Neuronal stem cell (in vitro differentiated cells): ENCODE measurements at regions not wholly inside any gene's neighbourhood (a gene's known extent, or its start where the extent isn't known, plus 50 kb on each side); places are given as distances from the start of the nearest gene placed in this dataset.

Source experiments
- DNase-seq: peaks from one replicate; pipeline ENCODE4 v3.0.0-alpha.2; 2013; ENCODE audit warnings: low spot score
- H2AFZ ChIP-seq: one replicate; pipeline ENCODE4 v1.6.1; 2013; ENCODE audit warnings: mild to moderate bottlenecking, low read length, inconsistent platforms
- H2AK5ac ChIP-seq: 2 replicates; pipeline ENCODE4 v1.6.1; 2013; ENCODE audit warnings: low read depth, mild to moderate bottlenecking, inconsistent platforms, low read length, moderate library complexity, mixed read lengths
- H2BK120ac ChIP-seq: 2 replicates; pipeline ENCODE4 v1.6.1; 2013; ENCODE audit warnings: low read depth, mild to moderate bottlenecking, inconsistent platforms, low read length, moderate library complexity, mixed read lengths
- H2BK12ac ChIP-seq: one replicate; pipeline ENCODE4 v1.6.1; 2013; ENCODE audit warnings: low read length, inconsistent platforms
- H2BK15ac ChIP-seq: 2 replicates; pipeline ENCODE4 v1.6.1; 2013; ENCODE audit warnings: mild to moderate bottlenecking, low read length, inconsistent platforms, mixed read lengths
- H2BK5ac ChIP-seq: one replicate; pipeline ENCODE4 v1.6.1; 2013; ENCODE audit warnings: inconsistent platforms, mild to moderate bottlenecking, low read length, moderate library complexity
- H3K14ac ChIP-seq: one replicate; pipeline ENCODE4 v1.6.1; 2013; ENCODE audit warnings: low read length, inconsistent platforms
- H3K18ac ChIP-seq: 2 replicates; pipeline ENCODE4 v1.6.1; 2013; ENCODE audit warnings: low read length, inconsistent platforms
- H3K23ac ChIP-seq: 2 replicates; pipeline ENCODE4 v1.6.1; 2013; ENCODE audit warnings: low read depth, mild to moderate bottlenecking, mixed read lengths, low read length, inconsistent platforms; ENCODE audit not compliant: poor library complexity
- H3K27ac ChIP-seq: replicated peaks from 3 replicates; pipeline ENCODE4 v1.5.1; 2013; ENCODE audit warnings: low read length, inconsistent platforms
- H3K27me3 ChIP-seq, 3 experiments: 2 replicates each; pipeline ENCODE4 v1.6.1; 2013; ENCODE audit warnings: low read length in 3 of 3, mild to moderate bottlenecking in 2 of 3, inconsistent platforms in 1 of 3, low read depth in 1 of 3, mixed read lengths in 1 of 3, moderate library complexity in 1 of 3; ENCODE audit not compliant: control insufficient read depth in 3 of 3, insufficient read depth in 3 of 3
- H3K36me3 ChIP-seq, 2 donors: replicated peaks in 1 of 2; 2 replicates each; pipeline ENCODE4 v1.6.1; 2013; ENCODE audit warnings: low read length in 2 of 2; ENCODE audit not compliant: control insufficient read depth in 2 of 2, insufficient read depth in 2 of 2
- H3K4ac ChIP-seq: 2 replicates; pipeline ENCODE4 v1.6.1; 2013; ENCODE audit warnings: inconsistent platforms, mild to moderate bottlenecking, low read length, moderate library complexity
- H3K4me1 ChIP-seq, 2 donors: 1 replicate in 1 of 2; 2 replicates in 1 of 2; pipeline ENCODE4 v1.6.1; 2013; ENCODE audit warnings: low read length in 2 of 2, low read depth in 1 of 2; ENCODE audit not compliant: control insufficient read depth in 2 of 2, insufficient read depth in 1 of 2
- H3K4me2 ChIP-seq: one replicate; pipeline ENCODE4 v1.6.1; 2013; ENCODE audit warnings: mild to moderate bottlenecking, low read length, inconsistent platforms; ENCODE audit not compliant: insufficient read depth, poor library complexity, severe bottlenecking
- H3K4me3 ChIP-seq, 2 donors: 2 replicates each; pipeline ENCODE4 v1.5.1; 2013; ENCODE audit warnings: low read length in 2 of 2, mild to moderate bottlenecking in 2 of 2, inconsistent platforms in 1 of 2, moderate library complexity in 1 of 2
- H3K79me1 ChIP-seq: one replicate; pipeline ENCODE4 v1.6.1; 2013; ENCODE audit warnings: low read depth, mild to moderate bottlenecking, inconsistent platforms, low read length, moderate library complexity
- H3K9ac ChIP-seq: one replicate; pipeline ENCODE4 v1.6.1; 2013; ENCODE audit warnings: mild to moderate bottlenecking, low read depth, low read length, inconsistent platforms; ENCODE audit not compliant: poor library complexity
- H3K9me3 ChIP-seq, 2 donors: replicated peaks in 1 of 2; 2 replicates each; pipeline versions ENCODE3 to v1.6.1; 2013; ENCODE audit warnings: low read length in 2 of 2, mild to moderate bottlenecking in 2 of 2, inconsistent platforms in 1 of 2, low read depth in 1 of 2, mixed read lengths in 1 of 2, moderate library complexity in 1 of 2; ENCODE audit not compliant: control insufficient read depth in 2 of 2, insufficient read depth in 1 of 2
- H4K8ac ChIP-seq: one replicate; pipeline ENCODE4 v1.6.1; 2013; ENCODE audit warnings: low read depth, mild to moderate bottlenecking, inconsistent platforms, low read length, moderate library complexity
- H4K91ac ChIP-seq: one replicate; pipeline ENCODE4 v1.6.1; 2013; ENCODE audit warnings: low read length, low read depth, mild to moderate bottlenecking, inconsistent platforms; ENCODE audit not compliant: poor library complexity
- WGBS, 2 donors: extraction: QIAGEN DNeasy Blood & Tissue Kit; methylation state at CpG; one replicate each; pipeline ENCODE4 v1.1.7; 2013; ENCODE audit warnings: missing lambda C conversion rate in 2 of 2, mixed read lengths in 1 of 2; ENCODE audit not compliant: insufficient read length in 2 of 2, insufficient replicate concordance in 1 of 2; ENCODE audit errors: extremely low coverage in 2 of 2; 5-methylcytosine and 5-hydroxymethylcytosine counted together

DNA sequence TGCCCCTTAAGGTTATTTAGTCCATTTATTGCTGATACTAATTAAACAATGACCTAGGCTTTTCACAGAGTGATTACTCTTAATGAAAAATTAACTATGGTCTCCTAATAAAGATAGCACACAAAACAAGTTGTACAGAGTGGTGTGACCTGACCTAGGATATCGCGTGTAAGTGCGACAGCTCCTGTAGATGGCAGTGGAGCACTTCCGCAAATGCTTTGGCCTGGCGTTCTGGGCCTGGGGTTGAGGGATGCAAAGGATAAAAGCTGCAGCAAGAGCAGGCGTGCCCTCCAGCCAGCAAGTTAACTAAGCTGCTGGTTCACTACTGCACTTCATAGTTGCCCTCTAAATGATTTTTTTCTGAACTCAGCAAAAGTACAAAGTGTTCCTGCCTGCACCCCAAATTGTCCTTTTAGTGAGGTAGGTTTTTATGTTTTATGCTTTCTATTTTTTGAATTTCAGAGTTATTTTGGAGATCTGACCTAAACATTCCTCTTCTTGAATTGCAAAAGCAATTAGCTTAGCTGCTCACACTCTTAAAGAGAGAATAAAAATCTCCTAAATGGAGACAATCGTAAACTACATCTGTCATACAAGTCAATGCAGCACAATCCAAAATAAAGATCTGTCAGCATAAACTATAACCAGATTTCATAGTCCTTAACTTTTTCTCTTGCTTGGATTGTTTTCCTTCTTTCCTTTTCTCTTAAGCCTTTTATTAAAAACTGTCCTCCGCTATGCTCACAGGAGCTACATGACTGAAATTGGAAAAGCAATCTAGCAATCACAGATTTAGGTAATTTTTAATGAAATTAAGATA lies 379.6 kb downstream of the LRIG3 start:
- Histone ChIP-seq H3K79me1 (no peaks in the 10 kb centered on the region), H2BK5ac (no peak overlapping the region), H2BK120ac (no peak overlapping the region), H3K14ac (no peak overlapping the region), H4K8ac (no peak overlapping the region), H3K4me2 (no peak overlapping the region), H2AFZ (no peak overlapping the region), H3K36me3 (no peaks in the 10 kb centered on the region), H3K9ac (no peak overlapping the region), H2BK15ac (no peak overlapping the region), H3K27me3 (no peaks in the 10 kb centered on the region), H3K27ac (no peak overlapping the region), H2AK5ac (no peak overlapping the region), H3K4me3 (no peak overlapping the region), H2BK12ac (no peak overlapping the region), H3K4me1 (no peaks in the 10 kb centered on the region), H3K18ac (no peak overlapping the region), H3K23ac (no peak overlapping the region), H3K4ac (no peak overlapping the region), H3K9me3 (peaks cover 0 to 1% of the 10 kb centered on the region in 2 donors), H4K91ac (no peak overlapping the region)
- peak; percentile 74 for DNase-seq
- WGBS, 2 donors, result no CpG with 5 or more reads among the region's 8 CpGs

DNA sequence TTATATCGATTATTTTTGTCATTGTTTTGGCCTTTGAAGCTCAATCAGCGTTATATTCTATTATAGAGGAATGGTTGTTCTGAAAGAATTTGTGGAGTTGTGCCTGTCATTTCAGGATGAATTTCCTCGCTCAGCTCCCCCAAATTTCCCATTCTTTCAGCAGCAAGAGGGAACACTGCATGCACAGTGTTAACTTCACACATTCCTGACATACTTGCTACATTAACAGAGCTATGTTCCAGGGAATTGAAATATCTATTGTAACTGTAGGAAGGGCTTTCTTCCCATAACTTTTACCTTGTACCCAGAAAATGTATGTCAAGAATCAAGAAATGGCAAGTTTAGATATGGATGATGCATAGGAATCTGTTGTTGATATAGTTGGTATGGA lies 379.0 kb downstream of the LRIG3 start:
- H2AK5ac ChIP-seq, result no peak overlapping the region
- no peak overlapping the region for H3K4ac ChIP-seq
- no peaks in the 10 kb centered on the region for H3K27me3 ChIP-seq
- no peak overlapping the region for H2BK120ac ChIP-seq
- no peak overlapping the region for H3K14ac ChIP-seq
- no peak overlapping the region for H3K18ac ChIP-seq
- no peak overlapping the region for H3K4me2 ChIP-seq
- no peak overlapping the region for H2BK5ac ChIP-seq
- no peak overlapping the region for H2BK15ac ChIP-seq
- no peak overlapping the region for H4K8ac ChIP-seq
- no peaks in the 10 kb centered on the region for H3K36me3 ChIP-seq
- peaks cover 0 to 1% of the 10 kb centered on the region in 2 donors for H3K9me3 ChIP-seq
- H4K91ac ChIP-seq, result no peak overlapping the region
- H3K9ac ChIP-seq, result no peak overlapping the region
- DNase-seq, result no peak
- no peak overlapping the region for H3K4me3 ChIP-seq
- no peak overlapping the region for H2AFZ ChIP-seq
- no peak overlapping the region for H2BK12ac ChIP-seq
- no peaks in the 10 kb centered on the region for H3K4me1 ChIP-seq
- no peak overlapping the region for H3K27ac ChIP-seq
- no peaks in the 10 kb centered on the region for H3K79me1 ChIP-seq
- no peak overlapping the region for H3K23ac ChIP-seq
- no CpG with 5 or more reads among the region's 3 CpGs for WGBS, 2 donors

GRCh38 chr12:58544281-58544680 lies 376.0 kb downstream of the LRIG3 start:
- no peak overlapping the region for H4K91ac ChIP-seq
- no CpG with 5 or more reads among the region's 1 CpG for WGBS, 2 donors
- no peak overlapping the region for H3K27ac ChIP-seq
- no peaks in the 10 kb centered on the region for H3K9me3 ChIP-seq
- no peak overlapping the region for H3K4ac ChIP-seq
- no peak for DNase-seq
- no peak overlapping the region for H2BK15ac ChIP-seq
- H2BK5ac ChIP-seq, result no peak overlapping the region
- no peak overlapping the region for H2BK12ac ChIP-seq
- no peak overlapping the region for H2AFZ ChIP-seq
- no peaks in the 10 kb centered on the region for H3K27me3 ChIP-seq
- no peaks in the 10 kb centered on the region for H3K36me3 ChIP-seq
- no peak overlapping the region for H3K4me3 ChIP-seq
- H3K4me1 ChIP-seq, result no peaks in the 10 kb centered on the region
- H4K8ac ChIP-seq, result no peak overlapping the region
- H3K18ac ChIP-seq, result no peak overlapping the region
- no peaks in the 10 kb centered on the region for H3K79me1 ChIP-seq
- H2BK120ac ChIP-seq, result no peak overlapping the region
- no peak overlapping the region for H3K23ac ChIP-seq
- H2AK5ac ChIP-seq, result no peak overlapping the region
- H3K4me2 ChIP-seq, result no peak overlapping the region
- H3K9ac ChIP-seq, result no peak overlapping the region
- H3K14ac ChIP-seq, result no peak overlapping the region

DNA sequence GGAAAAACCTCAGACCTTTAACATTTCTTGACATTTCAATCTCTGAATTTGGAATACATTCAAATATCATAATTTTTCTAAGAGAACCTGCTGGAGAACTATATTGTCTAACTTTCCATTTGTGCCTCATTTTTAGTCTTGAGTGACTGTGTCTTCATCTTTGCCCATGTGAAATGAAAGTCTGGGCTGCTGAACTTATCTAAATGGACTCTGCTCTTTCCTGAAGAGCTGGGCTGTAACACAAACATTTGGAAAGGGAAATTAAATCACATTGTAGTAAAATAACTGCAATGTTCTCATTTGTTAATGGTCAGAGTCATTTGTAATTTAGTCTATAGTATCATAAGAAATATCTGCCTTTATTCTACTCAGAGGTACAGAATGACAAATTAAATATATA lies 373.1 kb downstream of the LRIG3 start:
- Histone ChIP-seq H3K9me3 (no peaks in the 10 kb centered on the region), H4K91ac (no peak overlapping the region), H2BK12ac (no peak overlapping the region), H3K4me2 (no peak overlapping the region), H3K9ac (no peak overlapping the region), H3K79me1 (no peaks in the 10 kb centered on the region), H4K8ac (no peak overlapping the region), H2AK5ac (no peak overlapping the region), H3K18ac (no peak overlapping the region), H3K4ac (no peak overlapping the region), H3K4me3 (no peak overlapping the region), H2BK120ac (no peak overlapping the region), H2AFZ (no peak overlapping the region), H3K23ac (no peak overlapping the region), H3K4me1 (no peaks in the 10 kb centered on the region), H2BK15ac (no peak overlapping the region), H3K36me3 (no peaks in the 10 kb centered on the region), H3K14ac (no peak overlapping the region), H2BK5ac (no peak overlapping the region), H3K27ac (no peak overlapping the region), H3K27me3 (no peaks in the 10 kb centered on the region)
- no peak for DNase-seq
